Duodenal mucosa (tissue), 2 donors: ENCODE measurements at regions not wholly inside any gene's neighbourhood (a gene's known extent, or its start where the extent isn't known, plus 50 kb on each side); places are given as distances from the start of the nearest gene placed in this dataset.

Experiments used
- H3K27ac ChIP-seq: one replicate; pipeline ENCODE4 v1.7.0; 2013; ENCODE audit warnings: low read depth, low read length
- H3K27me3 ChIP-seq, 2 donors: one replicate each; pipeline ENCODE4 v1.7.0; 2013; ENCODE audit warnings: low read length in 2 of 2, control low read depth in 1 of 2; ENCODE audit not compliant: insufficient read depth in 2 of 2, control insufficient read depth in 1 of 2
- H3K36me3 ChIP-seq, 2 donors: one replicate each; pipeline ENCODE4 v1.7.0; 2013; ENCODE audit warnings: low read length in 2 of 2, control low read depth in 1 of 2; ENCODE audit not compliant: insufficient read depth in 2 of 2, control insufficient read depth in 1 of 2
- H3K4me1 ChIP-seq, 2 donors: one replicate each; pipeline ENCODE4 v1.7.0; 2013; ENCODE audit warnings: low read length in 2 of 2, control low read depth in 1 of 2; ENCODE audit not compliant: insufficient read depth in 2 of 2, control insufficient read depth in 1 of 2
- H3K4me3 ChIP-seq, 2 donors: one replicate each; pipeline ENCODE4 v1.7.0; 2013; ENCODE audit warnings: low read length in 2 of 2, low read depth in 1 of 2
- H3K9ac ChIP-seq, 2 donors: one replicate each; pipeline ENCODE4 v1.7.0; 2013; ENCODE audit warnings: low read length in 2 of 2, low read depth in 1 of 2
- H3K9me3 ChIP-seq, 2 donors: one replicate each; pipeline ENCODE4 v1.7.0; 2013; ENCODE audit warnings: low read length in 2 of 2, control low read depth in 1 of 2; ENCODE audit not compliant: control insufficient read depth in 1 of 2

DNA sequence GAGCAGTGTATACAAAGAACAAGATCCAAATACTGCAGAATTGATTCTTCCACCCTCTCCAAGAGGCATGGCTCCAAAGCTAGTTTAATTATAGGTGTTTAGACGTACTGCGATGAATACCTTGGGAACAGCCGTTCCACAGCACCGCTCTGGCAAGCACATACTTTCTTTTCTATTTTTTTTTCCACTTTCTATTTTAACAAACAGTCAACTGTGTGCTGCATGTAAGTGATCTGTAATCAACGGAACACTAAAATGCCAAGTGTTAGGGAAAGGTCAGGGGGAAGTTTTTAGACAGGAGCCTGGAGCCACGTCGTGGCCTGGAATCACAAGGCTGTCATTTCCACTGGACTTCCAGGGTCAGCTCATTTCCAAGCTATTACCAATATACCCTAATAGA lies 486.4 kb upstream of the DAB1 start:
- Histone ChIP-seq H3K36me3 (no peaks in the 10 kb centered on the region), H3K4me3 (no peak overlapping the region), H3K4me1 (no peaks in the 10 kb centered on the region)

GRCh38 chr1:57908147-57908890 lies 484.5 kb upstream of the DAB1 start:
- Histone ChIP-seq H3K27me3 (no peaks in the 10 kb centered on the region), H3K9ac (no peak overlapping the region), H3K36me3 (no peaks in the 10 kb centered on the region), H3K4me3 (no peak overlapping the region), H3K27ac (no peak overlapping the region), H3K9me3 (no peaks in the 10 kb centered on the region), H3K4me1 (no peaks in the 10 kb centered on the region)

More for the DNA sequence above, 486.4 kb upstream of the DAB1 start:
- H3K27ac ChIP-seq, result no peak overlapping the region
- H3K9me3 ChIP-seq, result no peaks in the 10 kb centered on the region
- H3K9ac ChIP-seq, result no peak overlapping the region
- no peaks in the 10 kb centered on the region for H3K27me3 ChIP-seq

DNA sequence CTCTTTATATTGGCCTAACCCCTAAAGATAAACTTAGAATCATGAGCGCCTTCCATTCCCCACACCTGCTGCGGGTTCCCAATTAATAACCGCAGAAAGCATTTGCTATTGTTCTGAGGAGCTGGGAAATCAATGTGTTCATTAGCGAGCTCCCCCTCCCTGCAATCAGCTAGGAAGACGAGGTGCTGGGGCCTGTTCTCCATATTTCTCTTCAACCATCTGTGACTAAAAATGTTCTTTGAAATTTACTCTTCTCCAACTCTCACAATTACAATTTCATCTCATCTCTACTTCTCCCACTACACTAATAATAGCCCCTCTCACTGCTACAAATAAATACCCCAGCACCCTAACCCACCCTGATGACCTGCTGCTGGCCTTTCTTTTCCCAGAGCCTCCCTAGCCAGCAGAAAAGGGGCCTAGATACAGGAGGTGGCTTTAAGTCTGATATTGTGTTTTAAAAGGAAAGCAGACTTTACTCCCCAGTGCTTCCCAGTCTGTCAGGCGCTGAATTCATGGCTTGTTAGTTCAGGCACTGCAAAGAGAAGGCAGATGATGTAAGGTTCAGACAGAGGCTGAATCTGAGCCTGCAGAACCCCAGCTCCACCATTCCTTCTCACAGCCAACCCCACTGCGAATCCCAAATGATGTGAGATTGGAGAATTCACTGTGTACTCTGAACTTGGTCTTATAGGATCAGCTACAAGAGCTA lies 477.5 kb upstream of the DAB1 start:
- H3K9ac ChIP-seq, result no peak overlapping the region
- no peak overlapping the region for H3K27ac ChIP-seq
- H3K27me3 ChIP-seq, result no peaks in the 10 kb centered on the region
- H3K9me3 ChIP-seq, result no peaks in the 10 kb centered on the region
- H3K36me3 ChIP-seq, result no peaks in the 10 kb centered on the region
- H3K4me1 ChIP-seq, result no peaks in the 10 kb centered on the region
- no peak overlapping the region for H3K4me3 ChIP-seq

DNA sequence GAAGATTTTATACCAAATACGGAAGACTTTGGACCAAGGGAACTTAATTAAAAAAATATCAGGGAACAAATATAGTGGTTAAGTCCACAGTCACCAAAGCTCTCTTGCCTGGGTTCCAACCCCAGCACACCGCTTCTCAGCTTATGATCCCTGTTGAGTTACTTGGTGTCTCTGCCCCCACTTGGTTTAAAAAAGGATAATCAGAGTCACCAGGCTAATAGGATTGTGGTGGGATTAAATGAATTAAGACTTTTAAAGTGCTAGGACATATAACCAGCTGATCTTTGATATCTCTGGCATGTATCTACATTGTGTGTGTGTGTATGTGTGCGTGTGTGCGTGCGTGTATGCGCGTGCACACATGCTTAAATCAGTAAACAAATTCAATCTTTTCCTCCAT lies 474.7 kb upstream of the DAB1 start:
- Histone ChIP-seq H3K9me3 (no peaks in the 10 kb centered on the region), H3K27me3 (no peaks in the 10 kb centered on the region), H3K27ac (no peak overlapping the region)

GRCh38 chr1:57897581-57897980 lies 473.7 kb upstream of the DAB1 start:
- no peak overlapping the region for H3K9ac ChIP-seq
- H3K4me3 ChIP-seq, result no peak overlapping the region
- H3K27ac ChIP-seq, result no peak overlapping the region
- H3K9me3 ChIP-seq, result no peaks in the 10 kb centered on the region
- H3K36me3 ChIP-seq, result no peaks in the 10 kb centered on the region
- no peaks in the 10 kb centered on the region for H3K27me3 ChIP-seq
- no peaks in the 10 kb centered on the region for H3K4me1 ChIP-seq

More for the DNA sequence above, 474.7 kb upstream of the DAB1 start:
- H3K4me1 ChIP-seq, result no peaks in the 10 kb centered on the region
- H3K36me3 ChIP-seq, result no peaks in the 10 kb centered on the region
- H3K4me3 ChIP-seq, result no peak overlapping the region
- H3K9ac ChIP-seq, result no peak overlapping the region

- no peak overlapping the region for H3K9ac ChIP-seq
- H3K27ac ChIP-seq, result no peak overlapping the region
- H3K27me3 ChIP-seq, result no peaks in the 10 kb centered on the region
- H3K36me3 ChIP-seq, result no peaks in the 10 kb centered on the region
- no peak overlapping the region for H3K4me3 ChIP-seq
- H3K9me3 ChIP-seq, result no peaks in the 10 kb centered on the region
- no peaks in the 10 kb centered on the region for H3K4me1 ChIP-seq
These were observed 470.5 kb upstream of the DAB1 start for GRCh38 chr1:57894315-57894714.

DNA sequence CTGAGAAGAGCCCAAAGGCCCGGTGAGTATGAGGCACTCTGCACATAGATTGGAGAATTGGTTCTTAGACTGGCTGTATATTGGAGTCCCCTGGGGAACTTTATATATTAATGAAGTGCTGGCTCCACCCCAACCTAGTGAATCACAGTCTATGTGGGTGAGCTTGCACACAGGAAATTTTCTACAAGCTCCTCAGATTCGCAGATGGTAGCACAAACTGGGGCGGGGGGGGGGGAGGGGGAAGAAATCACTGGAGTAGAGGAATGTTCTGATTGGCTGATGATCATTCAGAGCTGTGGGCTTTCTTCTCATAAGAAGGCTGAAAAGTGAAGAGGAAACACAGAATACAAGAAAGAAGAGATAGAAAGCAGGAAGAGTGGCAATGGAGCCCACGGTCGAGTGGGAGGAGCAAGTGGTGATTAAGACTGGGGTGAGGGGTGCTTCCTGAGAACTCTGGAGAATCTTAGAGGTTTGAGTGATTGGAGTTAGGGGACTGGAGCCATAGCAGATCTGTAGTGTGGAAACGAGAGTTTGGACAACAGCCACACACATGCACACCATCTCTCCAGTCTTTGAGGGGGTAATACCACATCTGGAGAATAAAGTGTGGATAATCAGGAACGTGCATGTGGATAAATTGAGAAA lies 465.9 kb upstream of the DAB1 start:
- no peaks in the 10 kb centered on the region for H3K36me3 ChIP-seq
- no peaks in the 10 kb centered on the region for H3K9me3 ChIP-seq
- no peaks in the 10 kb centered on the region for H3K4me1 ChIP-seq
- H3K4me3 ChIP-seq, result no peak overlapping the region
- no peaks in the 10 kb centered on the region for H3K27me3 ChIP-seq
- no peak overlapping the region for H3K27ac ChIP-seq
- no peak overlapping the region for H3K9ac ChIP-seq

DNA sequence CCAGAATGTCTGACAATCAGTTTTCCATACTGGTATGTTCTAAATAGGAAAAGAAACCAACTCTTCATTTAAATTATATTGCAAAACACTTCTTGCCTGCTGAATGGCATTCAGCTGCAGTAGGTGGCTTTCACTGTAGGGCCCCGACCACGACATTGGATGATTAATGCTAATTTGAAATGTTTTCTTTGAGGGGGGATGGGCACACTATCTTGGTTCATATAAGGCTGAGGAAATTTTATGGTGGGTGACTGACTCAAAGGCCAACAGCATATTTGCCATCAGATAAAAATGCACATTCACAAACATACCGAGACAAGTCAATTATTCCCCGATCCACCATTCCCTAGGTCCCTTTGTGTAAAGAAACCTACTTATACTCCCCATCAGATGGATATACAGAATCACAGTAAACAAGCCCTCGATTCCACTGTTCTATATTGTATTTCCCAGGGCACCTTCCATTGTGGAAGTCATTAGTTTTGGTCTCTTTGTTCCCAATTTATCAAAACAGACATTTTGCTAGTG lies 464.2 kb upstream of the DAB1 start:
- no peaks in the 10 kb centered on the region for H3K36me3 ChIP-seq
- no peaks in the 10 kb centered on the region for H3K9me3 ChIP-seq
- H3K27ac ChIP-seq, result no peak overlapping the region
- H3K27me3 ChIP-seq, result no peaks in the 10 kb centered on the region
- H3K9ac ChIP-seq, result no peak overlapping the region
- H3K4me3 ChIP-seq, result no peak overlapping the region
- H3K4me1 ChIP-seq, result no peaks in the 10 kb centered on the region

- no peak overlapping the region for H3K9ac ChIP-seq
These were observed 462.5 kb upstream of the DAB1 start for GRCh38 chr1:57886376-57886775.

GRCh38 chr1:57883642-57883995 lies 459.8 kb upstream of the DAB1 start:
- Histone ChIP-seq H3K27me3 (no peaks in the 10 kb centered on the region), H3K4me1 (no peaks in the 10 kb centered on the region), H3K36me3 (no peaks in the 10 kb centered on the region), H3K9ac (no peak overlapping the region), H3K27ac (no peak overlapping the region), H3K9me3 (no peaks in the 10 kb centered on the region), H3K4me3 (no peak overlapping the region)

More at GRCh38 chr1:57886376-57886775, 462.5 kb upstream of the DAB1 start:
- Histone ChIP-seq H3K27me3 (no peaks in the 10 kb centered on the region), H3K9me3 (no peaks in the 10 kb centered on the region), H3K4me1 (no peaks in the 10 kb centered on the region), H3K4me3 (no peak overlapping the region), H3K36me3 (no peaks in the 10 kb centered on the region), H3K27ac (no peak overlapping the region)
